Esophagus squamous epithelium (tissue), 4 donors: ENCODE measurements at regions not wholly inside any gene's neighbourhood (a gene's known extent, or its start where the extent isn't known, plus 50 kb on each side); places are given as distances from the start of the nearest gene placed in this dataset.

Experiments used
- POLR2A ChIP-seq, 4 donors: fragments of 450-650 bp; IDR thresholded peaks; one replicate each; pipeline ENCODE4 v1.6.1; 2017; ENCODE audit warnings: antibody characterized with exemption in 4 of 4, mild to moderate bottlenecking in 4 of 4, moderate library complexity in 3 of 4
- TF ChIP-seq, protein P1 (sequence below), 6 experiments: fragments of 450-650 bp in 4 of 6; fragments of 200-600 bp in 2 of 6; sonication (generic) in 2 of 6; IDR thresholded peaks; one replicate each; pipeline ENCODE4 v1.5.1; 2016 to 2019; ENCODE audit warnings: antibody characterized with exemption in 6 of 6, mild to moderate bottlenecking in 4 of 6, moderate library complexity in 4 of 6

DNA sequence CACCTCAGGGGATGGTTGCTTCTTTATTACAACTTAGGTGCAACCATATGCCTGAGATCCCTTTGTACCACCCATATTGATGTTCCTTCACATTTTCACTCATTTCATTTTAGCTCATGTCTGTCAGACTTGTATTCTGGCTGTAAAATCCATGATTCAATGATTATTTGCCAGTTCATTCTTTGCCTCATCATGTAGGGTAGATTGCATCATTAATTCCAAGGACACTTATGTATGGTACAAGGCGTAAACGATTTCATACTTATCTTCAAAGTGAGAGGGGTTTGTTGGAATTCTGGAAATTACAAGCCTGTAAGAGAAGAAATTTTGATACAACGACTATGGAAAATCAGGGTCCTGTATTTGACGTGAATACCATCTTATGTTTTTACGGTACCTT lies 685.0 kb upstream of the FANCL start:
- TF ChIP-seq, protein P1, sequence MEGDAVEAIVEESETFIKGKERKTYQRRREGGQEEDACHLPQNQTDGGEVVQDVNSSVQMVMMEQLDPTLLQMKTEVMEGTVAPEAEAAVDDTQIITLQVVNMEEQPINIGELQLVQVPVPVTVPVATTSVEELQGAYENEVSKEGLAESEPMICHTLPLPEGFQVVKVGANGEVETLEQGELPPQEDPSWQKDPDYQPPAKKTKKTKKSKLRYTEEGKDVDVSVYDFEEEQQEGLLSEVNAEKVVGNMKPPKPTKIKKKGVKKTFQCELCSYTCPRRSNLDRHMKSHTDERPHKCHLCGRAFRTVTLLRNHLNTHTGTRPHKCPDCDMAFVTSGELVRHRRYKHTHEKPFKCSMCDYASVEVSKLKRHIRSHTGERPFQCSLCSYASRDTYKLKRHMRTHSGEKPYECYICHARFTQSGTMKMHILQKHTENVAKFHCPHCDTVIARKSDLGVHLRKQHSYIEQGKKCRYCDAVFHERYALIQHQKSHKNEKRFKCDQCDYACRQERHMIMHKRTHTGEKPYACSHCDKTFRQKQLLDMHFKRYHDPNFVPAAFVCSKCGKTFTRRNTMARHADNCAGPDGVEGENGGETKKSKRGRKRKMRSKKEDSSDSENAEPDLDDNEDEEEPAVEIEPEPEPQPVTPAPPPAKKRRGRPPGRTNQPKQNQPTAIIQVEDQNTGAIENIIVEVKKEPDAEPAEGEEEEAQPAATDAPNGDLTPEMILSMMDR (IDR thresholded peaks at IDR 0.05): no peak
- no peak for TF ChIP-seq POLR2A (IDR thresholded peaks at IDR 0.05)
